IMR-90 (cell line): ENCODE measurements at regions not wholly inside any gene's neighbourhood (a gene's known extent, or its start where the extent isn't known, plus 50 kb on each side); places are given as distances from the start of the nearest gene placed in this dataset.

Experiments used
- ATAC-seq: fragments of 200-7000 bp; cut with Tn5 transposase; 2 replicates; pipeline ENCODE4 v1.9.1; 2020; ENCODE audit warnings: low read depth, mild to moderate bottlenecking, moderate library complexity
- BruUV-seq: library from RNA; stranded (reverse); fragments of 400-500 nt; replicated peaks from 2 replicates; lab custom pipeline; 2021; lab: Mats Ljungman, UMichigan
- CTCF ChIA-PET: fragments of 300-600 bp; formaldehyde crosslinking; extraction: SDS; loops from one replicate; lab custom pipeline; 2021; ENCODE audit warnings: antibody characterized with exemption; lab: Yijun Ruan, JAX
- POLR2A ChIA-PET: fragments of 300-600 bp; sonication (Branson Sonifier 250); formaldehyde crosslinking; loops from one replicate; lab custom pipeline; 2022; ENCODE audit warnings: antibody characterized with exemption; ENCODE audit not compliant: unreplicated experiment; lab: Charles Lee
- DNase-seq: peaks from one replicate; pipeline ENCODE4 v3.0.0; 2013
- H2AFZ ChIP-seq: replicated peaks from 2 replicates; pipeline ENCODE3; 2013; ENCODE audit warnings: low read length, mild to moderate bottlenecking; ENCODE audit not compliant: poor library complexity
- H2AK5ac ChIP-seq: 2 replicates; pipeline ENCODE4 v1.6.1; 2013; ENCODE audit warnings: low read depth, low read length, inconsistent platforms
- H2AK9ac ChIP-seq: replicated peaks from 2 replicates; pipeline ENCODE3; 2013; ENCODE audit warnings: mild to moderate bottlenecking, low read depth, low read length, moderate library complexity; ENCODE audit not compliant: poor library complexity
- H2BK120ac ChIP-seq: 2 replicates; pipeline ENCODE4 v1.6.1; 2013; ENCODE audit warnings: low read depth, low read length, inconsistent platforms
- H2BK15ac ChIP-seq: 3 replicates; pipeline ENCODE4 v1.6.1; 2013; ENCODE audit warnings: low read depth, low read length, inconsistent platforms
- H2BK20ac ChIP-seq: 2 replicates; pipeline ENCODE4 v1.6.1; 2013; ENCODE audit warnings: low read depth, mild to moderate bottlenecking, inconsistent platforms, low read length, moderate library complexity
- H2BK5ac ChIP-seq: 2 replicates; pipeline ENCODE4 v1.6.1; 2013; ENCODE audit warnings: mild to moderate bottlenecking, low read depth, low read length, inconsistent platforms; ENCODE audit not compliant: poor library complexity, severe bottlenecking
- H3K14ac ChIP-seq: replicated peaks from 2 replicates; pipeline ENCODE4 v1.6.1; 2013; ENCODE audit warnings: low read depth, low read length, inconsistent platforms
- H3K18ac ChIP-seq: 2 replicates; pipeline ENCODE4 v1.6.1; 2013; ENCODE audit warnings: low read depth, low read length, control low read depth
- H3K23ac ChIP-seq: 2 replicates; pipeline ENCODE4 v1.6.1; 2013; ENCODE audit warnings: low read depth, low read length, inconsistent platforms
- H3K27ac ChIP-seq: 2 replicates; pipeline ENCODE4 v1.5.1; 2013; ENCODE audit warnings: mild to moderate bottlenecking, control low read depth, low read length; ENCODE audit not compliant: insufficient read depth
- H3K27me3 ChIP-seq: 2 replicates; pipeline ENCODE4 v1.6.1; 2013; ENCODE audit warnings: low read length; ENCODE audit not compliant: control insufficient read depth, insufficient read depth
- H3K36me3 ChIP-seq: 2 replicates; pipeline ENCODE4 v1.6.1; 2013; ENCODE audit warnings: low read length, mixed read lengths; ENCODE audit not compliant: control insufficient read depth, insufficient read depth
- H3K4ac ChIP-seq: 2 replicates; pipeline ENCODE4 v1.6.1; 2013; ENCODE audit warnings: low read depth, low read length, inconsistent platforms
- H3K4me1 ChIP-seq: 2 replicates; pipeline ENCODE4 v1.6.1; 2013; ENCODE audit warnings: low read length, mixed read lengths; ENCODE audit not compliant: control insufficient read depth, insufficient read depth
- H3K4me2 ChIP-seq: 2 replicates; pipeline ENCODE4 v1.6.1; 2013; ENCODE audit warnings: low read depth, mild to moderate bottlenecking, control low read depth, low read length, moderate library complexity
- H3K4me3 ChIP-seq: 2 replicates; pipeline ENCODE4 v1.5.1; 2013; ENCODE audit warnings: low read depth, mild to moderate bottlenecking, control low read depth, low read length, moderate library complexity; ENCODE audit not compliant: insufficient read depth
- H3K56ac ChIP-seq: 2 replicates; pipeline ENCODE4 v1.6.1; 2013; ENCODE audit warnings: low read length, inconsistent platforms; ENCODE audit not compliant: insufficient read depth; ENCODE audit errors: extremely low read depth
- H3K79me1 ChIP-seq, 2 experiments: 2 replicates each; pipeline ENCODE4 v1.6.1; 2013; ENCODE audit warnings: low read length in 2 of 2, inconsistent platforms in 1 of 2, low read depth in 1 of 2
- H3K9ac ChIP-seq: 2 replicates; pipeline ENCODE4 v1.6.1; 2013; ENCODE audit warnings: low read depth, low read length, control low read depth
- H3K9me1 ChIP-seq: 2 replicates; pipeline ENCODE4 v1.6.1; 2013; ENCODE audit warnings: low read length, inconsistent platforms; ENCODE audit not compliant: insufficient read depth
- H3K9me3 ChIP-seq: 2 replicates; pipeline ENCODE4 v1.6.1; 2013; ENCODE audit warnings: low read length; ENCODE audit not compliant: control insufficient read depth, insufficient read depth
- H4K20me1 ChIP-seq: 2 replicates; pipeline ENCODE4 v1.6.1; 2013; ENCODE audit warnings: low read length, inconsistent platforms; ENCODE audit not compliant: insufficient read depth
- H4K5ac ChIP-seq: 2 replicates; pipeline ENCODE4 v1.6.1; 2013; ENCODE audit warnings: mild to moderate bottlenecking, low read depth, low read length, control low read depth
- H4K8ac ChIP-seq, 2 experiments: 2 replicates each; pipeline ENCODE4 v1.6.1; 2013; ENCODE audit warnings: low read depth in 2 of 2, low read length in 2 of 2, control low read depth in 1 of 2, inconsistent platforms in 1 of 2
- H4K91ac ChIP-seq: 2 replicates; pipeline ENCODE4 v1.6.1; 2013; ENCODE audit warnings: low read depth, low read length, inconsistent platforms; ENCODE audit not compliant: insufficient read depth
- CEBPB ChIP-seq: IDR thresholded peaks from 2 replicates; pipeline ENCODE4 v1.6.1; 2012; ENCODE audit warnings: low read depth, low read length, improper control_type of control experiment
- CHD1 ChIP-seq: IDR thresholded peaks from 2 replicates; pipeline ENCODE4 v1.6.1; 2012; ENCODE audit warnings: low read depth, low read length, improper control_type of control experiment
- ELK1 ChIP-seq: fragments of 150-350 bp; IDR thresholded peaks from 2 replicates; pipeline ENCODE4 v1.6.1; 2016; ENCODE audit warnings: low read depth, mild to moderate bottlenecking, low read length, moderate library complexity, borderline replicate concordance
- FOS ChIP-seq: fragments of 150-350 bp; IDR thresholded peaks from 2 replicates; pipeline ENCODE4 v1.6.1; 2016; ENCODE audit warnings: low read depth, low read length
- MAFK ChIP-seq: IDR thresholded peaks from 2 replicates; pipeline ENCODE4 v1.6.1; 2012; ENCODE audit warnings: low read depth, low read length, improper control_type of control experiment
- POLR2A ChIP-seq: IDR thresholded peaks from 2 replicates; pipeline ENCODE4 v1.6.1; 2012; ENCODE audit warnings: mild to moderate bottlenecking, low read depth, low read length
- RAD21 ChIP-seq: IDR thresholded peaks from 2 replicates; pipeline ENCODE4 v1.6.1; 2012; ENCODE audit warnings: low read length, improper control_type of control experiment
- RCOR1 ChIP-seq: IDR thresholded peaks from 2 replicates; pipeline ENCODE4 v1.6.1; 2012; ENCODE audit warnings: mild to moderate bottlenecking, low read length, improper control_type of control experiment; ENCODE audit not compliant: insufficient replicate concordance
- RFX5 ChIP-seq: IDR thresholded peaks from 2 replicates; pipeline ENCODE4 v1.8.0; 2012; ENCODE audit warnings: low read depth, mild to moderate bottlenecking, low read length, moderate library complexity
- SMC3 ChIP-seq: fragments of 150-350 bp; IDR thresholded peaks from 2 replicates; pipeline ENCODE4 v1.6.1; 2016; ENCODE audit warnings: low read depth, mild to moderate bottlenecking, antibody characterized with exemption, low read length, moderate library complexity
- USF2 ChIP-seq: fragments of 150-350 bp; IDR thresholded peaks from 2 replicates; pipeline ENCODE4 v1.6.1; 2017; ENCODE audit warnings: mild to moderate bottlenecking, antibody characterized with exemption, low read length, low read depth
- WGBS, 2 experiments: methylation state at CpG; one replicate each; pipeline versions ENCODE4 v1.1.5 to v1.1.7; 2013; ENCODE audit warnings: missing lambda C conversion rate in 2 of 2; ENCODE audit not compliant: insufficient read length in 1 of 2; ENCODE audit errors: extremely low coverage in 2 of 2; 5-methylcytosine and 5-hydroxymethylcytosine counted together
- dilution Hi-C: fragments of 300-500 bp; cut with HindIII; formaldehyde crosslinking; loops from one replicate; pipeline ENCODE4 v1.14.3; 2018; ENCODE audit warnings: low sequenced_read_pairs; ENCODE audit not compliant: unreplicated experiment
- in situ Hi-C: fragments of 300-500 bp; cut with MboI; formaldehyde crosslinking; loops from 3 replicates; pipeline ENCODE4 v1.14.3; 2019; ENCODE audit warnings: low sequenced_read_pairs, inconsistent platforms, mixed read lengths
- intact Hi-C: fragments of 100-400 bp; cut with micrococcal nuclease; formaldehyde crosslinking; loops from 2 replicates; pipeline ENCODE4 v1.10.0; 2022
- TF ChIP-seq, protein P1 (sequence below): conservative IDR thresholded peaks from 2 replicates; pipeline ENCODE4 v1.5.1; 2012; ENCODE audit warnings: mild to moderate bottlenecking, low read depth, low read length, improper control_type of control experiment

DNA sequence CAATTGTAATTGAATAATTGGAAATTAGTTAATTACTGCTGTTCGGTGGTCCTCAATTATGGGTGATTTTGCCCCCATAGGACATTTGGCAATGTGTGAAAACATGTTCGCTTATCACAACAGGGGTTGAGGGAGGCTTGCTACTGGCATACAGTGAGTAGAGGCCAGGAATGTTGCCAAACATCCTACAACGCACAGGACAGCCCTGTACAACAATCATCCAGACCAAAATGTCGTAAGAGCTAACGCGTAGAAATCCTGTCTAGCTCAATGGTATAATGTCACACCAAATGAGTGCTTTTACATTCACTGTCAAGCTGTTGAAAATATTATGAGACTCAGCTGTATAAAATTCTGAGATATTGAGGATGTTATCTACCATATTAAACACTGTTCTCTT lies 464.4 kb upstream of the TUSC1 start:
- Histone ChIP-seq H3K27ac (no peak overlapping the region), H3K9ac (no peak overlapping the region), H3K56ac (no peak overlapping the region), H3K4me1 (no peaks in the 10 kb centered on the region), H3K4ac (no peak overlapping the region), H3K9me1 (no peaks in the 10 kb centered on the region), H4K5ac (no peak overlapping the region), H2BK5ac (no peak overlapping the region), H3K18ac (no peak overlapping the region), H2AK9ac (no peak overlapping the region), H4K91ac (no peak overlapping the region), H3K4me2 (no peak overlapping the region), H4K8ac (no peak overlapping the region), H4K20me1 (no peaks in the 10 kb centered on the region), H2BK15ac (no peak overlapping the region), H3K9me3 (no peaks in the 10 kb centered on the region), H2AFZ (no peak overlapping the region), H2BK120ac (no peak overlapping the region), H2AK5ac (no peak overlapping the region), H3K27me3 (no peaks in the 10 kb centered on the region), H3K23ac (no peak overlapping the region), H3K36me3 (no peaks in the 10 kb centered on the region), H2BK20ac (no peak overlapping the region), H3K79me1 (no peaks in the 10 kb centered on the region), H3K4me3 (no peak overlapping the region), H3K14ac (no peak overlapping the region)
- BruUV-seq: no TSS peak
- POLR2A ChIA-PET: no interaction called here
- no CpG with 5 or more reads among the region's 6 CpGs for WGBS, 2 experiments
- dilution Hi-C loops: no loop called here
- in situ Hi-C loops: no loop called here
- DNase-seq (no peak), ATAC-seq (no peak)
- CTCF ChIA-PET: no interaction called here
- no peak for TF ChIP-seq CHD1
- TF ChIP-seq FOS: no peak
- TF ChIP-seq, protein P1, sequence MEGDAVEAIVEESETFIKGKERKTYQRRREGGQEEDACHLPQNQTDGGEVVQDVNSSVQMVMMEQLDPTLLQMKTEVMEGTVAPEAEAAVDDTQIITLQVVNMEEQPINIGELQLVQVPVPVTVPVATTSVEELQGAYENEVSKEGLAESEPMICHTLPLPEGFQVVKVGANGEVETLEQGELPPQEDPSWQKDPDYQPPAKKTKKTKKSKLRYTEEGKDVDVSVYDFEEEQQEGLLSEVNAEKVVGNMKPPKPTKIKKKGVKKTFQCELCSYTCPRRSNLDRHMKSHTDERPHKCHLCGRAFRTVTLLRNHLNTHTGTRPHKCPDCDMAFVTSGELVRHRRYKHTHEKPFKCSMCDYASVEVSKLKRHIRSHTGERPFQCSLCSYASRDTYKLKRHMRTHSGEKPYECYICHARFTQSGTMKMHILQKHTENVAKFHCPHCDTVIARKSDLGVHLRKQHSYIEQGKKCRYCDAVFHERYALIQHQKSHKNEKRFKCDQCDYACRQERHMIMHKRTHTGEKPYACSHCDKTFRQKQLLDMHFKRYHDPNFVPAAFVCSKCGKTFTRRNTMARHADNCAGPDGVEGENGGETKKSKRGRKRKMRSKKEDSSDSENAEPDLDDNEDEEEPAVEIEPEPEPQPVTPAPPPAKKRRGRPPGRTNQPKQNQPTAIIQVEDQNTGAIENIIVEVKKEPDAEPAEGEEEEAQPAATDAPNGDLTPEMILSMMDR: no peak
- TF ChIP-seq ELK1: no peak
- no peak for TF ChIP-seq RAD21
- TF ChIP-seq MAFK: no peak
- TF ChIP-seq USF2: no peak
- TF ChIP-seq CEBPB: no peak
- no peak for TF ChIP-seq RFX5
- TF ChIP-seq RCOR1: no peak
- TF ChIP-seq POLR2A: no peak
- TF ChIP-seq SMC3: no peak
- intact Hi-C loops: no loop called here
